B cell (primary cell): ENCODE measurements at regions not wholly inside any gene's neighbourhood (a gene's known extent, or its start where the extent isn't known, plus 50 kb on each side); places are given as distances from the start of the nearest gene placed in this dataset.

Experiments
- ATAC-seq: fragments of 200-7000 bp; cut with Tn5 transposase; one replicate; pipeline ENCODE4 v1.10.0; 2021; ENCODE audit warnings: low read depth, mild to moderate bottlenecking, moderate number of reproducible peaks, moderate library complexity
- CTCF ChIA-PET: fragments of 350-600 bp; sonication (Branson Sonifier 250); formaldehyde crosslinking; loops from one replicate; lab custom pipeline; 2021; ENCODE audit warnings: antibody characterized with exemption, inconsistent platforms; lab: Charles Lee
- POLR2A ChIA-PET: fragments of 350-600 bp; sonication (Branson Sonifier 250); formaldehyde crosslinking; loops from one replicate; lab custom pipeline; 2021; ENCODE audit warnings: antibody characterized with exemption; lab: Charles Lee
- DNase-seq: peaks from one replicate; pipeline ENCODE4 v3.0.0; 2013
- H2AFZ ChIP-seq: 2 replicates; pipeline ENCODE4 v1.6.1; 2012; ENCODE audit warnings: mild to moderate bottlenecking, low read depth, low read length; ENCODE audit not compliant: insufficient read depth, poor library complexity, severe bottlenecking
- H3K27ac ChIP-seq, 2 donors: 1 replicate in 1 of 2; 2 replicates in 1 of 2; pipeline ENCODE4 v1.5.1; 2012 to 2013; ENCODE audit warnings: low read length in 2 of 2, mild to moderate bottlenecking in 2 of 2, moderate library complexity in 1 of 2
- H3K27me3 ChIP-seq, 4 experiments: fragments of 200-600 bp in 1 of 4; sonication (generic) in 1 of 4; replicated peaks in 1 of 4; 1 replicate in 2 of 4; 2 replicates in 2 of 4; pipeline versions ENCODE4 v1.6.1 to v1.7.0; 2013 to 2016; ENCODE audit warnings: low read length in 3 of 4, mild to moderate bottlenecking in 2 of 4, mixed read lengths in 1 of 4, moderate library complexity in 1 of 4; ENCODE audit not compliant: insufficient read depth in 4 of 4, control insufficient read depth in 3 of 4; ENCODE audit errors: control extremely low read depth in 1 of 4
- H3K36me3 ChIP-seq, 2 experiments: replicated peaks in 1 of 2; 1 replicate in 1 of 2; 2 replicates in 1 of 2; pipeline versions ENCODE4 v1.6.1 to v1.7.1; 2013; ENCODE audit warnings: low read length in 1 of 2; ENCODE audit not compliant: insufficient read depth in 2 of 2, control insufficient read depth in 1 of 2; ENCODE audit errors: control extremely low read depth in 1 of 2, extremely low read depth in 1 of 2
- H3K4me1 ChIP-seq, 2 donors: fragments of 200-600 bp in 1 of 2; sonication (generic) in 1 of 2; 1 replicate in 1 of 2; 2 replicates in 1 of 2; pipeline versions ENCODE4 v1.5.1 to v1.6.1; 2013 to 2017; ENCODE audit warnings: low read length in 2 of 2; ENCODE audit not compliant: control insufficient read depth in 2 of 2, insufficient read depth in 2 of 2
- H3K4me2 ChIP-seq: replicated peaks from 2 replicates; pipeline ENCODE3; 2012; ENCODE audit warnings: mild to moderate bottlenecking, low read depth, low read length; ENCODE audit not compliant: poor library complexity, severe bottlenecking
- H3K4me3 ChIP-seq, 5 experiments: fragments of 200-600 bp in 1 of 5; sonication (generic) in 1 of 5; 1 replicate in 3 of 5; 2 replicates in 2 of 5; pipeline versions ENCODE4 v1.5.1 to v1.7.0; 2011 to 2016; ENCODE audit warnings: low read length in 4 of 5, mild to moderate bottlenecking in 4 of 5, low read depth in 2 of 5, control low read depth in 1 of 5, moderate library complexity in 1 of 5; ENCODE audit not compliant: insufficient read depth in 1 of 5; ENCODE audit errors: control extremely low read depth in 1 of 5, extremely low read depth in 1 of 5
- H3K79me2 ChIP-seq: fragments of 200-600 bp; sonication (generic); one replicate; pipeline ENCODE4 v1.6.0; 2016; ENCODE audit warnings: low read length; ENCODE audit not compliant: control insufficient read depth, insufficient read depth
- H3K9ac ChIP-seq: fragments of 200-600 bp; sonication (generic); 2 replicates; pipeline ENCODE4 v1.6.1; 2017; ENCODE audit warnings: mild to moderate bottlenecking, low read length, moderate library complexity
- H3K9me3 ChIP-seq, 3 donors: one replicate each; pipeline versions ENCODE4 v1.6.1 to v1.7.1; 2013; ENCODE audit warnings: low read length in 2 of 3; ENCODE audit not compliant: control insufficient read depth in 2 of 3, insufficient read depth in 1 of 3; ENCODE audit errors: control extremely low read depth in 1 of 3
- H4K20me1 ChIP-seq: 2 replicates; pipeline ENCODE4 v1.6.0; 2012; ENCODE audit warnings: mild to moderate bottlenecking, low read length; ENCODE audit not compliant: insufficient read depth, control insufficient read depth, poor library complexity, severe bottlenecking
- H3K27ac Mint-ChIP-seq: one replicate; pipeline ENCODE4 v1.8.0; 2021; ENCODE audit warnings: mixed read lengths
- H3K27me3 Mint-ChIP-seq: one replicate; pipeline ENCODE4 v1.8.0; 2021; ENCODE audit warnings: mixed read lengths
- H3K4me1 Mint-ChIP-seq: one replicate; pipeline ENCODE4 v1.8.0; 2021; ENCODE audit warnings: mixed read lengths
- H3K4me3 Mint-ChIP-seq: one replicate; pipeline ENCODE4 v1.8.0; 2021; ENCODE audit warnings: mixed read lengths
- H3K9me3 Mint-ChIP-seq: one replicate; pipeline ENCODE4 v1.8.0; 2022; ENCODE audit warnings: mixed read lengths; ENCODE audit not compliant: insufficient read depth
- EZH2 ChIP-seq: IDR thresholded peaks from 2 replicates; pipeline ENCODE4 v1.6.1; 2012; ENCODE audit warnings: borderline replicate concordance, low read depth, mild to moderate bottlenecking, moderate library complexity, low read length; ENCODE audit not compliant: insufficient read depth, poor library complexity, severe bottlenecking
- WGBS: methylation state at CpG from one replicate; pipeline ENCODE4 v1.1.5; 2013; ENCODE audit warnings: missing lambda C conversion rate; ENCODE audit not compliant: insufficient coverage; 5-methylcytosine and 5-hydroxymethylcytosine counted together
- intact Hi-C: fragments of 100-400 bp; cut with micrococcal nuclease; formaldehyde crosslinking; loops from one replicate; pipeline ENCODE4 v1.10.0; 2022
- TF ChIP-seq, protein P1 (sequence below): fragments of 200-600 bp; IDR thresholded peaks from one replicate; pipeline ENCODE4 v1.8.0; 2022; ENCODE audit warnings: antibody characterized with exemption, mild to moderate bottlenecking

DNA sequence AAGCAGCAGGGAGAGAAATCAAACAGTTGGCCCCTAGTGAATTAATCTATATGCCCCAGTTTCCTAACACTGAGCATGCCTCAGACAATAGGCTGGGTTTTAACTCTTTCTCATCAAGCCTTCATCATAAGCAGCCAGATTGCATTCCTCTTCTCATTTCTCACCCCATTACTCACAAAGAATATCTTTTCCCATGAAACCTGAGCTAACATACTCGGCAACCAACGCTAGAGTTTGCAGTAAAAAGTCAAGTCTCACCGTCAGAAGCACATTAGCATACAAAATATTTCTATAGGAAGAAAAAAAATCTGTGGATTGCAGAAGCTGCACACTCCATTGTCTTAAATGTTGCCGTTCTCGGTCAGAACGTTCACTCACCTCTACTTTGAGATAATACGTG is 429.9 kb upstream of the ARID1B start:
- CTCF ChIA-PET: no interaction called here
- no peak for ATAC-seq

DNA sequence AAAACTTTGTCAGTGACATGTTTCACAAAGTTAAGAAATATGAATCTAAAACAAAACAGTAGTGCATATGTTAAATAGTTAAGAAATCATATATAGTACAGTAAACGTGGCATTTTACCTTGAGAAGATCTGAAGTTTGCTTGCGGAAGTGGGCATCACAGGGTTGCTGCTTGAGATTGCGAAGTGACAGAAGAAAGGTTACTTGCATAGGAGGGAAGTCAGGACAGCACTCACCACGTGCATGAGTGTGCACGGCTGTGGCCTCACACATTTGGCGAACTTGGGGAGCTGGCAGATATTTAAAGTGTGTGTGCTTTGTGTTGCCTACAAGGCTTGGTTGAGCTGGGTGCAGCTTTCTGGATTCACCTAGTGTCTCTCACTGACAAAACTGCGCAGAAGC is 431.5 kb upstream of the ARID1B start:
- intact Hi-C loops: no loop called here
- Histone ChIP-seq H3K9ac (no peak overlapping the region), H3K4me1 (peaks cover 6 to 7% of the 10 kb centered on the region in 2 donors), H3K79me2 (no peaks in the 10 kb centered on the region), H3K27me3 (no peaks in the 10 kb centered on the region), H3K36me3 (no peaks in the 10 kb centered on the region), H2AFZ (no peak overlapping the region), H3K27ac (no peak overlapping the region), H4K20me1 (no peaks in the 10 kb centered on the region), H3K9me3 (no peaks in the 10 kb centered on the region), H3K4me3 (no peak overlapping the region), H3K4me2 (no peak overlapping the region)
- peaks cover 14% of the 10 kb centered on the region for H3K4me1 Mint-ChIP-seq
- ChIA-PET CTCF (no interaction called here), POLR2A (no interaction called here)
- no peak overlapping the region for H3K27ac Mint-ChIP-seq
- H3K4me3 Mint-ChIP-seq: no peak overlapping the region
- 81% methylated on average over 4 of the region's 7 CpGs for WGBS
- TF ChIP-seq, protein P1, sequence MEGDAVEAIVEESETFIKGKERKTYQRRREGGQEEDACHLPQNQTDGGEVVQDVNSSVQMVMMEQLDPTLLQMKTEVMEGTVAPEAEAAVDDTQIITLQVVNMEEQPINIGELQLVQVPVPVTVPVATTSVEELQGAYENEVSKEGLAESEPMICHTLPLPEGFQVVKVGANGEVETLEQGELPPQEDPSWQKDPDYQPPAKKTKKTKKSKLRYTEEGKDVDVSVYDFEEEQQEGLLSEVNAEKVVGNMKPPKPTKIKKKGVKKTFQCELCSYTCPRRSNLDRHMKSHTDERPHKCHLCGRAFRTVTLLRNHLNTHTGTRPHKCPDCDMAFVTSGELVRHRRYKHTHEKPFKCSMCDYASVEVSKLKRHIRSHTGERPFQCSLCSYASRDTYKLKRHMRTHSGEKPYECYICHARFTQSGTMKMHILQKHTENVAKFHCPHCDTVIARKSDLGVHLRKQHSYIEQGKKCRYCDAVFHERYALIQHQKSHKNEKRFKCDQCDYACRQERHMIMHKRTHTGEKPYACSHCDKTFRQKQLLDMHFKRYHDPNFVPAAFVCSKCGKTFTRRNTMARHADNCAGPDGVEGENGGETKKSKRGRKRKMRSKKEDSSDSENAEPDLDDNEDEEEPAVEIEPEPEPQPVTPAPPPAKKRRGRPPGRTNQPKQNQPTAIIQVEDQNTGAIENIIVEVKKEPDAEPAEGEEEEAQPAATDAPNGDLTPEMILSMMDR: no peak
- TF ChIP-seq EZH2: no peak
- ATAC-seq (no peak), DNase-seq (no peak)
- H3K27me3 Mint-ChIP-seq: peaks cover 21% of the 10 kb centered on the region
- no peaks in the 10 kb centered on the region for H3K9me3 Mint-ChIP-seq

More for the DNA sequence above, 429.9 kb upstream of the ARID1B start:
- Mint-ChIP-seq H3K4me3 (no peak overlapping the region), H3K9me3 (no peaks in the 10 kb centered on the region), H3K27ac (no peak overlapping the region), H3K27me3 (peaks cover 28% of the 10 kb centered on the region), H3K4me1 (peaks cover 14% of the 10 kb centered on the region)
- H2AFZ ChIP-seq: peak overlapping the region; percentile 21
- H3K9ac ChIP-seq: peak overlapping the region; percentile 35
- TF ChIP-seq EZH2: no peak
- TF ChIP-seq, protein P1: no peak
- POLR2A ChIA-PET: no interaction called here
- peak overlapping the region; percentile 17 for H3K4me2 ChIP-seq
- WGBS: no CpG with 5 or more reads among the region's 7 CpGs
- intact Hi-C loops: no loop called here
- no peak for DNase-seq
- no peaks in the 10 kb centered on the region for H3K36me3 ChIP-seq
- H3K79me2 ChIP-seq: no peaks in the 10 kb centered on the region
- H3K9me3 ChIP-seq: no peaks in the 10 kb centered on the region
- no peaks in the 10 kb centered on the region for H4K20me1 ChIP-seq
- H3K4me3 ChIP-seq: no peak overlapping the region
- no peak overlapping the region for H3K27ac ChIP-seq
- peaks cover 6 to 7% of the 10 kb centered on the region in 2 donors for H3K4me1 ChIP-seq
- H3K27me3 ChIP-seq: peaks cover 0 to 2% (median 0%) of the 10 kb centered on the region in 4 experiments
